ENCODE measurements at regions not wholly inside any gene's neighbourhood (a gene's known extent, or its start where the extent isn't known, plus 50 kb on each side); places are given as distances from the start of the nearest gene placed in this dataset.
A peak's percentile ranks its signal among the peaks of the same experiment; 100 is the strongest.

GRCh38 chr11:29331451-29332010 lies 685.3 kb downstream of the KCNA4 start:
- Histone ChIP-seq H3K4me1 (no peaks in the 10 kb centered on the region), H3K9me3 (no peaks in the 10 kb centered on the region), H3K36me3 (no peaks in the 10 kb centered on the region), H3K27me3 (no peaks in the 10 kb centered on the region), H3K4me3 (no peak overlapping the region), H3K27ac (no peak overlapping the region)
- TF ChIP-seq POLR2A (IDR thresholded peaks at IDR 0.05) (no peak), CTCF (IDR thresholded peaks at IDR 0.05 in 4 of 5, conservative IDR thresholded peaks at IDR 0.05 in 1 of 5) (no peak)
- intact Hi-C loops (cut with DNase I; ENCODE audit: low total_unique reads) = loop anchor here (5.0 kb wide), 1 partner anchor 1634 kb away; no protein-coding TSS in a partner anchor
- in situ Hi-C loops (cut with MboI; ENCODE audit: low sequenced_read_pairs in 4 of 4) = no loop called here
- no peak for ATAC-seq
- no peak for DNase-seq

GRCh38 chr11:29328961-29329441 lies 687.8 kb downstream of the KCNA4 start:
- H3K36me3 ChIP-seq = no peaks in the 10 kb centered on the region
- TF ChIP-seq POLR2A (IDR thresholded peaks at IDR 0.05) (no peak), CTCF (IDR thresholded peaks at IDR 0.05 in 4 of 5, conservative IDR thresholded peaks at IDR 0.05 in 1 of 5) (peak in 1 of 5 experiments; percentile 12)
- ATAC-seq (no peak), DNase-seq (no peak)
- no peaks in the 10 kb centered on the region for H3K9me3 ChIP-seq
- no peaks in the 10 kb centered on the region for H3K4me1 ChIP-seq
- no peak overlapping the region for H3K27ac ChIP-seq
- no peaks in the 10 kb centered on the region for H3K27me3 ChIP-seq
- intact Hi-C loops (cut with DNase I; ENCODE audit: low total_unique reads) (no loop called here), in situ Hi-C loops (cut with MboI; ENCODE audit: low sequenced_read_pairs in 4 of 4) (no loop called here)
- H3K4me3 ChIP-seq = no peak overlapping the region

- in situ Hi-C loops (cut with MboI; ENCODE audit: low sequenced_read_pairs in 4 of 4) = no loop called here
- DNase-seq (no peak), ATAC-seq (no peak)
- TF ChIP-seq CTCF (IDR thresholded peaks at IDR 0.05 in 4 of 5, conservative IDR thresholded peaks at IDR 0.05 in 1 of 5) (no peak), POLR2A (IDR thresholded peaks at IDR 0.05) (no peak)
- no peaks in the 10 kb centered on the region for H3K27me3 ChIP-seq
- no peaks in the 10 kb centered on the region for H3K4me1 ChIP-seq
- no peak overlapping the region for H3K4me3 ChIP-seq
- H3K9me3 ChIP-seq = no peaks in the 10 kb centered on the region
- intact Hi-C loops (cut with DNase I; ENCODE audit: low total_unique reads) = no loop called here
- no peaks in the 10 kb centered on the region for H3K36me3 ChIP-seq
- H3K27ac ChIP-seq = no peak overlapping the region
Measured at GRCh38 chr11:29327891-29328290, 688.9 kb downstream of the KCNA4 start.

- intact Hi-C loops (cut with DNase I; ENCODE audit: low total_unique reads) = no loop called here
- no peaks in the 10 kb centered on the region for H3K27me3 ChIP-seq
- no peaks in the 10 kb centered on the region for H3K36me3 ChIP-seq
- H3K4me1 ChIP-seq = no peaks in the 10 kb centered on the region
- in situ Hi-C loops (cut with MboI; ENCODE audit: low sequenced_read_pairs in 4 of 4) = no loop called here
- H3K4me3 ChIP-seq = no peak overlapping the region
- H3K27ac ChIP-seq = no peak overlapping the region
- TF ChIP-seq POLR2A (IDR thresholded peaks at IDR 0.05) (no peak), CTCF (IDR thresholded peaks at IDR 0.05 in 4 of 5, conservative IDR thresholded peaks at IDR 0.05 in 1 of 5) (no peak)
- no peak for ATAC-seq
- H3K9me3 ChIP-seq = no peaks in the 10 kb centered on the region
- DNase-seq = no peak
Measured at GRCh38 chr11:29326757-29327156, 690.1 kb downstream of the KCNA4 start.

GRCh38 chr11:29324328-29324727 lies 692.5 kb downstream of the KCNA4 start:
- Histone ChIP-seq H3K9me3 (no peaks in the 10 kb centered on the region), H3K36me3 (no peaks in the 10 kb centered on the region), H3K4me3 (no peak overlapping the region), H3K4me1 (no peaks in the 10 kb centered on the region), H3K27me3 (no peaks in the 10 kb centered on the region), H3K27ac (no peak overlapping the region)
- no peak for ATAC-seq
- in situ Hi-C loops (cut with MboI; ENCODE audit: low sequenced_read_pairs in 4 of 4) = no loop called here
- intact Hi-C loops (cut with DNase I; ENCODE audit: low total_unique reads) = no loop called here
- TF ChIP-seq CTCF (IDR thresholded peaks at IDR 0.05 in 4 of 5, conservative IDR thresholded peaks at IDR 0.05 in 1 of 5) (no peak), POLR2A (IDR thresholded peaks at IDR 0.05) (no peak)
- DNase-seq = no peak
